GM23338 (cell line): ENCODE measurements at regions not wholly inside any gene's neighbourhood (a gene's known extent, or its start where the extent isn't known, plus 50 kb on each side); places are given as distances from the start of the nearest gene placed in this dataset.

ENCODE experiments used
- ATAC-seq: fragments of 200-7000 bp; cut with Tn5 transposase; 3 replicates; pipeline ENCODE4 v1.9.1; 2020
- DNase-seq: peaks from one replicate; pipeline ENCODE4 v3.0.0-alpha.2; 2015; ENCODE audit warnings: low spot score
- H2AFZ ChIP-seq: fragments of 200-600 bp; sonication (generic); 2 replicates; pipeline ENCODE4 v1.8.0; 2016; ENCODE audit warnings: antibody characterized with exemption, mild to moderate bottlenecking, moderate library complexity
- H3F3A ChIP-seq: fragments of 200-600 bp; sonication (generic); replicated peaks from 2 replicates; pipeline ENCODE4 v1.8.0; 2017; ENCODE audit warnings: antibody characterized with exemption, mixed run types, low read depth
- H3K27ac ChIP-seq: fragments of 200-600 bp; sonication (generic); 2 replicates; pipeline ENCODE4 v1.6.1; 2016; ENCODE audit warnings: low read depth
- H3K27me3 ChIP-seq: fragments of 200-600 bp; sonication (generic); 2 replicates; pipeline ENCODE4 v1.8.0; 2016; ENCODE audit warnings: mild to moderate bottlenecking, mixed run types, moderate library complexity; ENCODE audit not compliant: insufficient read depth
- H3K36me3 ChIP-seq: fragments of 200-600 bp; sonication (generic); 2 replicates; pipeline ENCODE4 v1.8.0; 2016; ENCODE audit warnings: mild to moderate bottlenecking; ENCODE audit not compliant: insufficient read depth
- H3K4me1 ChIP-seq: fragments of 200-600 bp; sonication (generic); 2 replicates; pipeline ENCODE4 v1.8.0; 2016; ENCODE audit warnings: mild to moderate bottlenecking, moderate library complexity; ENCODE audit not compliant: insufficient read depth
- H3K4me2 ChIP-seq: fragments of 200-600 bp; sonication (generic); 2 replicates; pipeline ENCODE4 v1.7.1; 2017; ENCODE audit warnings: mixed run types
- H3K4me3 ChIP-seq: fragments of 200-600 bp; sonication (generic); 2 replicates; pipeline ENCODE4 v1.6.1; 2016; ENCODE audit warnings: mixed run types
- H3K79me2 ChIP-seq: fragments of 200-600 bp; sonication (generic); replicated peaks from 2 replicates; pipeline ENCODE4 v1.8.0; 2017; ENCODE audit warnings: mild to moderate bottlenecking; ENCODE audit not compliant: insufficient read depth
- H3K9me2 ChIP-seq: fragments of 200-600 bp; sonication (generic); 2 replicates; pipeline ENCODE4 v1.8.0; 2017; ENCODE audit not compliant: insufficient read depth
- H4K20me1 ChIP-seq: fragments of 200-600 bp; sonication (generic); replicated peaks from 2 replicates; pipeline ENCODE4 v1.8.0; 2017; ENCODE audit warnings: mild to moderate bottlenecking; ENCODE audit not compliant: insufficient read depth
- H3K27ac Mint-ChIP-seq: 2 replicates; pipeline ENCODE4 v1.8.0; 2020; ENCODE audit warnings: inconsistent platforms, mild to moderate bottlenecking, moderate library complexity, mixed read lengths
- H3K27me3 Mint-ChIP-seq: 3 replicates; pipeline ENCODE4 v1.8.0; 2022; ENCODE audit warnings: low read depth, mild to moderate bottlenecking, moderate library complexity, mixed read lengths, inconsistent platforms; ENCODE audit not compliant: insufficient read depth, poor library complexity
- H3K36me3 Mint-ChIP-seq: 3 replicates; pipeline ENCODE4 v1.8.0; 2021; ENCODE audit warnings: low read depth, mild to moderate bottlenecking, inconsistent platforms, moderate library complexity, mixed read lengths
- H3K4me1 Mint-ChIP-seq: 3 replicates; pipeline ENCODE4 v1.8.0; 2020; ENCODE audit warnings: mild to moderate bottlenecking, inconsistent platforms, mixed read lengths
- H3K4me3 Mint-ChIP-seq: 3 replicates; pipeline ENCODE4 v1.8.0; 2021; ENCODE audit warnings: moderate library complexity, mild to moderate bottlenecking, inconsistent platforms, mixed read lengths
- H3K9me3 Mint-ChIP-seq: 3 replicates; pipeline ENCODE4 v1.8.0; 2020; ENCODE audit warnings: moderate library complexity, mild to moderate bottlenecking, inconsistent platforms, mixed read lengths
- CREB1 ChIP-seq: fragments of 250-450 bp; sonication (Bioruptor Pico); IDR thresholded peaks from 2 replicates; pipeline ENCODE4 v1.5.0; 2020; ENCODE audit warnings: low read depth, mild to moderate bottlenecking, moderate library complexity
- CTCF ChIP-seq, 2 experiments: fragments of 200-600 bp in 1 of 2; sonication (generic) in 1 of 2; conservative IDR thresholded peaks; 2 replicates each; pipeline versions ENCODE4 v1.5.1 to v1.6.1; 2016 to 2017; ENCODE audit warnings: antibody characterized with exemption in 2 of 2, low read depth in 2 of 2, mild to moderate bottlenecking in 2 of 2, moderate library complexity in 1 of 2
- EZH2phosphoT487 ChIP-seq: fragments of 200-600 bp; sonication (generic); IDR thresholded peaks from one replicate; pipeline ENCODE4 v1.8.1; 2018; ENCODE audit warnings: antibody characterized with exemption; ENCODE audit not compliant: unreplicated experiment
- ZNF114 ChIP-seq: fragments of 250-450 bp; sonication (Bioruptor Pico); IDR thresholded peaks from 2 replicates; pipeline ENCODE4 v1.5.0; 2020; ENCODE audit warnings: mild to moderate bottlenecking, moderate library complexity
- ZNF462 ChIP-seq: fragments of 250-450 bp; sonication (Bioruptor Pico); IDR thresholded peaks from 2 replicates; pipeline ENCODE4 v1.5.0; 2020; ENCODE audit warnings: mild to moderate bottlenecking, moderate library complexity

GRCh38 chr1:99369154-99369553 lies 104.9 kb downstream of the PLPPR4 start (continued):
- TF ChIP-seq ZNF462 (CRISPR knock-in tag) = no peak

- no peaks in the 10 kb centered on the region for H3K36me3 Mint-ChIP-seq
- ATAC-seq = no peak
- TF ChIP-seq EZH2phosphoT487 (no peak), ZNF462 (CRISPR knock-in tag) (no peak), CTCF (conservative IDR thresholded peaks at IDR 0.05; ENCODE audit: low read depth in 2 of 2) (no peak), ZNF114 (no peak), CREB1 (CRISPR knock-in tag) (no peak)
Observed at GRCh38 chr1:99370476-99370875, 106.2 kb downstream of the PLPPR4 start.

More at GRCh38 chr1:99370476-99370875, 106.2 kb downstream of the PLPPR4 start:
- no peaks in the 10 kb centered on the region for H3K79me2 ChIP-seq
- no peaks in the 10 kb centered on the region for H3K36me3 ChIP-seq
- H4K20me1 ChIP-seq = no peaks in the 10 kb centered on the region
- Mint-ChIP-seq H3K4me1 (no peaks in the 10 kb centered on the region), H3K27ac (no peak overlapping the region), H3K27me3 (no peaks in the 10 kb centered on the region), H3K4me3 (no peak overlapping the region), H3K9me3 (no peaks in the 10 kb centered on the region; the same call in 2 of the 3 replicates)
- no peaks in the 10 kb centered on the region for H3K4me1 ChIP-seq
- DNase-seq = no peak
- H2AFZ ChIP-seq = no peak overlapping the region
- no peaks in the 10 kb centered on the region for H3K9me2 ChIP-seq
- H3K27ac ChIP-seq = no peak overlapping the region
- no peak overlapping the region for H3K4me2 ChIP-seq
- no peaks in the 10 kb centered on the region for H3K27me3 ChIP-seq
- H3F3A ChIP-seq = no peaks in the 10 kb centered on the region
- H3K4me3 ChIP-seq = no peak overlapping the region
